SK-N-MC (cell line): ENCODE measurements at regions not wholly inside any gene's neighbourhood (a gene's known extent, or its start where the extent isn't known, plus 50 kb on each side); places are given as distances from the start of the nearest gene placed in this dataset.

ENCODE experiments used
- EZH2 ChIP-seq: fragments of 200-600 bp; sonication (generic); IDR thresholded peaks from one replicate; pipeline ENCODE4 v1.6.1; 2017; ENCODE audit warnings: antibody characterized with exemption
- FOXP2 ChIP-seq: optimal IDR thresholded peaks from 2 replicates; pipeline ENCODE3; 2011; ENCODE audit warnings: mild to moderate bottlenecking, moderate library complexity; ENCODE audit not compliant: insufficient read depth; ENCODE audit errors: extremely low read length, control extremely low read depth
- POLR2AphosphoS5 ChIP-seq: IDR thresholded peaks from 2 replicates; pipeline ENCODE4 v1.6.1; 2012; ENCODE audit warnings: mild to moderate bottlenecking, low read depth, low read length, borderline replicate concordance

GRCh38 chr6:15800841-15801617, 138.2 kb upstream of the DTNBP1 start:
- TF ChIP-seq POLR2AphosphoS5: no peak
- no peak for TF ChIP-seq EZH2
- TF ChIP-seq FOXP2: no peak
